DND-41 (cell line): ENCODE measurements at regions not wholly inside any gene's neighbourhood (a gene's known extent, or its start where the extent isn't known, plus 50 kb on each side); places are given as distances from the start of the nearest gene placed in this dataset.

ENCODE experiments used
- ATAC-seq: fragments of 200-7000 bp; cut with Tn5 transposase; 3 replicates; pipeline ENCODE4 v1.9.1; 2021; ENCODE audit warnings: low read depth; ENCODE audit not compliant: insufficient read depth
- DNase-seq: peaks from one replicate; pipeline ENCODE4 v3.0.0-alpha.2; 2020
- H2AFZ ChIP-seq: 2 replicates; pipeline ENCODE4 v1.6.0; 2012; ENCODE audit warnings: low read depth, low read length
- H3K27ac ChIP-seq: 2 replicates; pipeline ENCODE4 v1.5.1; 2012; ENCODE audit warnings: low read length, inconsistent platforms
- H3K27me3 ChIP-seq: fragments of 200-600 bp; sonication (generic); 2 replicates; pipeline ENCODE4 v1.6.0; 2012; ENCODE audit warnings: low read length, mild to moderate bottlenecking, inconsistent platforms; ENCODE audit not compliant: insufficient read depth, poor library complexity
- H3K36me3 ChIP-seq: 2 replicates; pipeline ENCODE4 v1.5.1; 2012; ENCODE audit warnings: low read length, inconsistent platforms; ENCODE audit not compliant: insufficient read depth
- H3K4me1 ChIP-seq: 2 replicates; pipeline ENCODE4 v1.5.1; 2012; ENCODE audit warnings: mild to moderate bottlenecking, low read length; ENCODE audit not compliant: insufficient read depth
- H3K4me2 ChIP-seq: 2 replicates; pipeline ENCODE4 v1.6.0; 2012; ENCODE audit warnings: mild to moderate bottlenecking, moderate library complexity, low read length, inconsistent platforms; ENCODE audit not compliant: insufficient read depth
- H3K4me3 ChIP-seq, 2 experiments: fragments of 200-600 bp in 1 of 2; shearing (Covaris generic) in 1 of 2; 2 replicates each; pipeline ENCODE4 v1.5.1; 2012 to 2016; ENCODE audit warnings: inconsistent platforms in 2 of 2, low read length in 2 of 2, mild to moderate bottlenecking in 2 of 2, low read depth in 1 of 2, moderate library complexity in 1 of 2
- H3K79me2 ChIP-seq: 2 replicates; pipeline ENCODE4 v1.6.0; 2012; ENCODE audit warnings: low read length, inconsistent platforms; ENCODE audit not compliant: insufficient read depth
- H3K9ac ChIP-seq: 2 replicates; pipeline ENCODE4 v1.6.0; 2012; ENCODE audit warnings: low read depth, mild to moderate bottlenecking, inconsistent platforms, low read length, moderate library complexity
- H3K9me3 ChIP-seq: 2 replicates; pipeline ENCODE4 v1.5.1; 2012; ENCODE audit warnings: low read length, moderate library complexity, mild to moderate bottlenecking, inconsistent platforms; ENCODE audit not compliant: insufficient read depth, severe bottlenecking
- H4K20me1 ChIP-seq: 2 replicates; pipeline ENCODE4 v1.6.0; 2012; ENCODE audit warnings: low read length; ENCODE audit not compliant: insufficient read depth
- CTCF ChIP-seq: IDR thresholded peaks from 2 replicates; pipeline ENCODE4 v1.5.1; 2012; ENCODE audit warnings: borderline replicate concordance, low read length, moderate library complexity, mild to moderate bottlenecking; ENCODE audit not compliant: poor library complexity, severe bottlenecking; ENCODE audit errors: extremely low read depth
- EZH2 ChIP-seq: IDR thresholded peaks from 3 replicates; pipeline ENCODE4 v1.6.1; 2012; ENCODE audit warnings: borderline replicate concordance, low read depth, mild to moderate bottlenecking, moderate library complexity, low read length, inconsistent platforms; ENCODE audit not compliant: severe bottlenecking

GRCh38 chr10:108862676-108863350, 1060.5 kb downstream of the XPNPEP1 start:
- TF ChIP-seq EZH2 (no peak), CTCF (no peak)
- Histone ChIP-seq H3K4me1 (no peaks in the 10 kb centered on the region), H3K36me3 (no peaks in the 10 kb centered on the region), H2AFZ (no peak overlapping the region), H3K79me2 (no peaks in the 10 kb centered on the region), H3K4me2 (no peak overlapping the region), H3K4me3 (no peak overlapping the region), H3K27ac (no peak overlapping the region), H3K27me3 (no peaks in the 10 kb centered on the region), H4K20me1 (no peaks in the 10 kb centered on the region), H3K9me3 (no peaks in the 10 kb centered on the region), H3K9ac (no peak overlapping the region)
- DNase-seq (no peak), ATAC-seq (no peak)

- DNase-seq (no peak), ATAC-seq (no peak)
- H3K79me2 ChIP-seq: no peaks in the 10 kb centered on the region
- no peaks in the 10 kb centered on the region for H4K20me1 ChIP-seq
- no peak overlapping the region for H3K4me3 ChIP-seq
- no peak overlapping the region for H2AFZ ChIP-seq
- no peaks in the 10 kb centered on the region for H3K4me1 ChIP-seq
- no peaks in the 10 kb centered on the region for H3K27me3 ChIP-seq
- TF ChIP-seq EZH2 (no peak), CTCF (no peak)
- H3K4me2 ChIP-seq: no peak overlapping the region
- H3K27ac ChIP-seq: no peak overlapping the region
- H3K36me3 ChIP-seq: no peaks in the 10 kb centered on the region
- no peak overlapping the region for H3K9ac ChIP-seq
- no peaks in the 10 kb centered on the region for H3K9me3 ChIP-seq
These were observed 1062.0 kb downstream of the XPNPEP1 start for GRCh38 chr10:108861181-108861754.

GRCh38 chr10:108852211-108852610, 1071.1 kb downstream of the XPNPEP1 start:
- Histone ChIP-seq H3K36me3 (no peaks in the 10 kb centered on the region), H3K9me3 (no peaks in the 10 kb centered on the region), H3K9ac (no peak overlapping the region), H2AFZ (no peak overlapping the region), H3K27ac (no peak overlapping the region), H4K20me1 (no peaks in the 10 kb centered on the region), H3K4me2 (no peak overlapping the region), H3K79me2 (no peaks in the 10 kb centered on the region), H3K4me1 (no peaks in the 10 kb centered on the region), H3K4me3 (no peak overlapping the region), H3K27me3 (no peaks in the 10 kb centered on the region)
- ATAC-seq (no peak), DNase-seq (no peak)
- TF ChIP-seq EZH2 (no peak), CTCF (no peak)
